ENCODE measurements at regions not wholly inside any gene's neighbourhood (a gene's known extent, or its start where the extent isn't known, plus 50 kb on each side); places are given as distances from the start of the nearest gene placed in this dataset.

- TF ChIP-seq CTCF (IDR thresholded peaks at IDR 0.05; ENCODE audit: poor library complexity), result no peak
- TF ChIP-seq EZH2 (IDR thresholded peaks at IDR 0.05; ENCODE audit: borderline replicate concordance), result no peak
- no peak for TF ChIP-seq EZH2phosphoT487 (IDR thresholded peaks at IDR 0.05; ENCODE audit: low read depth, severe bottlenecking, unreplicated experiment)
Observed at GRCh38 chr13:73610799-73611592, 523.2 kb downstream of the KLF12 start.

Measured in hepatocyte (in vitro differentiated cells).